NCI-H146 (cell line): ENCODE measurements at regions not wholly inside any gene's neighbourhood (a gene's known extent, or its start where the extent isn't known, plus 50 kb on each side); places are given as distances from the start of the nearest gene placed in this dataset.

ENCODE experiments used
- DNase-seq: peaks from one replicate; lab custom pipeline; 2025; lab: John Stamatoyannopoulos, UW

DNA sequence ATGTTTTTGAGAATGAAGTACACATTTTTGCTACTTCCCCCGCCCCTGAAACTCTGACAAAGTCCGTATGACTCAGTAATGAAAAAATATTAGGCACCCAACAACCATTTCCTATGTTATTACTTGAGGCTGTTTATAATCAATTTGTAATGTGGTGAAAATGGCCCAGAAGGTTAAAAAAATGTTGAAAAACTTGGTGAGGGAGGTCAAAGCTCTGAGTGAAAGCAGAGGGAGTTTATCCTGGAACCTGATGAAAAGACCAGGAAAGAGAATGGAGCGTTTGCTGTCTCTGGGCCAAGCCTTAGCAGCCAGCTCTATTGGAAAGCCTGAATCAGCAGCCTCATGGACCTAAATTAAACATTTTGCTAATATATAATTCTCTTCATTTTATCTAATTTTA is 367.7 kb upstream of the NEGR1 start:
- no peak for DNase-seq

GRCh38 chr1:72649211-72649888 is 367.0 kb upstream of the NEGR1 start:
- DNase-seq: no peak

DNA sequence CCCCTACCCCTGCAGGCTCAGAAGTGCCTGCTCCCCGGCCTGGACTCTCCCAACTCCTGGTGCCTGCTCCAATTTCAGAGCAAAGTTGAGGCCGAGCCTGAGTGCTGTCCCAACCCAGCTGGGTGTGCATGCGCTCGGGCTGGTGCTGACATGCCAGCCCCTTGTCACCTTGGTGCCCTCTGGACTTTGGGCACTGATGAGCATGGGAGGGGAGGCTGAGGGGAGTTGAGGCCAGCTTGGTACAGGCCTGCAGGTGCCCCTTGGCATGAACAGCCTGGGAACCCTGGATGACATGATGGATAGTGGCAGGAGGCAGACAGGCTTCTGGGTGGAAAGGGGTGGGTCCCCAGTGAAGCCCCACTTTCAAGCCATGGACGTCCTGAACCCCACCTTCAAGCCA is 366.1 kb upstream of the NEGR1 start:
- DNase-seq: no peak

DNA sequence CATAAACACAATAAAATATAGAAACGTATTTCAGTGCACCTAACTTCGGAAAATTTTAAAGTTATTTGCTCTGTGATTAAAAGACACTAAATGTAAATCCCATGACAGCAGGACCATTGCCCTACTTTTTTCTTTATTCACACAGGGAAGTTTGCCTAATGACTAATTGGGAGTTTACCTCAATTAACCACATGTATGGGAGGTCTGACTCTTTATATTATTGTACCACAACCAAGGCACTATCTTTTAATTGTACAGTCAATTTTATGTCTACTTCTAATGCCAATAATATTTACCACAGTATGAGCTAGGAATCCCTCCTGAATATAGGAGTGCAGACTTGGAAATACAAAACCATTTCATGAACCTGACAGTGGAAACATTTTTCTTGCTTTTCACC is 360.8 kb upstream of the NEGR1 start:
- DNase-seq: no peak

DNA sequence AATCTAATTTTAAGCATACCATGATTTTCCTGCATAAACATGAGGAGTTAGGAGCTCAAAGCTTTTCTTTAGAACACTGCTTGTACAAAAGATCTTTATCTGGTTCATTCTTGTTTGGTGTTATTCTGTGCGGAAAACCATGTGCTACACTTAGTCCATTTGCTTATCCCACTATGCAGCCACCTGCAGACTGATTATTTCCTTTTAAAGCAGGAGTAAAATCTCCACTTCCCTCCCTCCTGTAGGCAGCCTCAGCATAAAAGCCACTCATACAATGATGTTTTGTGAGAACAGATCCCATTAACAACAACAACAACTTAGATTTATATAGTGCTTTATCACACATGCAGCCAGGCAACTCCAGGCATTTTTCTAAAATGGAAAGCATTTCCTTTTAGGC is 355.3 kb upstream of the NEGR1 start:
- no peak for DNase-seq

DNA sequence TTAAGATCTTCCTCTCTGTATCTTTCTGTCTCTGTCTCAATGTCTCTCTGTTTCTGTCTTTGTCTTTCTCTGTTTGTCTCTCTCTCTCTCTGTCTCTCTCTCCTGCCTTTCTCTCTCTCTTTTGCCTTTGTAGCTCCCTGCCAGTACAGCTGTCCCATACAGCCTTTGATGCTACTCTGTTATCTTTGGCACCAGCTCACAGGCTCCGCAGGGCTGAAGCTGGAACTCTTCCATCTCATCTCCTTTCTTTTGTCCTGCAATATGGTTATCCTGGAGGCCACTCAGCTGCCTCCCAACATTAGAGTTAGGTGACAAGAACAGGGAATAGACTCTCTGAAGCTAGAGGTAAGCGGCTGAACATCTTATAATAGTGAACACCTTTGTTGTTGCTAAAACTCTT is 354.3 kb upstream of the NEGR1 start:
- DNase-seq: no peak

DNA sequence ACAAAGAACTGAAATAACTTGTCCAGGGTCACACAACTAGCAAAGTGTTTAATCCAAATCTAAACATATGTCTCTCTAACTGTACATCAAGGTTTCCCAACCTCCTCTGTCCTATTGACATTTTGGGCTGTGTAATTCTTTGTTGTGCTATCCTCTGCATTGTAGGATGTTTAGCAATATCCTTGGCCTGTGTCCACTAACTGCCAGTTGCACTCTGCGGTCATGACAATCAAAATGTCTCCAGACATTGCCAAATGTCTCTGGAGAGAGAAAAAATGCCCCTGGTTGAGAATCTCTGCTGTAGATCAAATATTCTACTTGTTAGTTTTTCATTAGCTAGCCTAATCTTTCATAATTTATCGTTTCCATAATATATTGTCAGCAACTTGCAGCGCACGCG is 353.4 kb upstream of the NEGR1 start:
- no peak for DNase-seq

DNA sequence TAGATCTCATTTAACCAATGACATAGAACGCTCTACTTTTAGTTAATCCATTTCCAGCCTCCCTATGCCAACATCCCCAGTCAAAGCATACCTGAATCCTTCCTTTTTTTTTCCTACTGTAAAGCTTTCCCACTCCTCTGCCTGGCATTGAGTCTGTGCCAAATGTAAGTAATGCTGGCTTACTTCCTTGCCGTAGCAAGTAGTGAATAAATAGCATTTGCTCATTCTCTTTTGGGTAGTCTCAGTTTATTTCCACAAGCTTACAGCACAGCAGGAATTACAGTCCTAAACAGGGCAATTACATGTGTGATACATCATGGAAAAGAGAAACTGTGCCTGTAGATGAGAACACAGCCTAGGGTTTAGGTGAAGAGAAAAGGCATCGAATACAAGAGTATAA is 352.6 kb upstream of the NEGR1 start:
- peak; percentile 2 for DNase-seq

GRCh38 chr1:72631449-72631848 is 349.1 kb upstream of the NEGR1 start:
- DNase-seq: no peak

- DNase-seq: peak; percentile 77
These were observed 341.0 kb upstream of the NEGR1 start for GRCh38 chr1:72623299-72623708.

GRCh38 chr1:72620453-72620852 is 338.1 kb upstream of the NEGR1 start:
- no peak for DNase-seq

GRCh38 chr1:72606216-72606810 is 324.0 kb upstream of the NEGR1 start:
- DNase-seq: no peak

- DNase-seq: no peak
These were observed 318.8 kb upstream of the NEGR1 start for GRCh38 chr1:72601035-72601674.

GRCh38 chr1:72586023-72586685 is 303.8 kb upstream of the NEGR1 start:
- no peak for DNase-seq

DNA sequence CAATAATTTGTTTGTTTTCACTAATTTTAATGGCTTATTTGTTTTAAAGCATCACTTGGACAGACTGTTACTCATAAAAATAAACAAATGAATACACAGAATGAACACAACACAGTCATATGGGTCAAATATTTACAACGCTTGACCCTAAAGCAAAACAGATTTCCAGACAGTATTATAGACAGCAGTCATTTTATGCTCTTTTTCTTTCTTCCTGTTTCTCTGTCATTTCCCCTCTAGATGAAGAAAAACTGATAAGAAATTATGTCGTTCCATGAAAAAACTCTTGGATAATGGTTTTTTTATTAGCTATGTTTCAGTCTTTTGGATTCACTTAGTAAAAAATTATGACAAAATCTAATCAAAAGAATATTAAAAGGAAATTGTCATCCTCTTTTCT is 297.3 kb upstream of the NEGR1 start:
- DNase-seq: no peak

DNA sequence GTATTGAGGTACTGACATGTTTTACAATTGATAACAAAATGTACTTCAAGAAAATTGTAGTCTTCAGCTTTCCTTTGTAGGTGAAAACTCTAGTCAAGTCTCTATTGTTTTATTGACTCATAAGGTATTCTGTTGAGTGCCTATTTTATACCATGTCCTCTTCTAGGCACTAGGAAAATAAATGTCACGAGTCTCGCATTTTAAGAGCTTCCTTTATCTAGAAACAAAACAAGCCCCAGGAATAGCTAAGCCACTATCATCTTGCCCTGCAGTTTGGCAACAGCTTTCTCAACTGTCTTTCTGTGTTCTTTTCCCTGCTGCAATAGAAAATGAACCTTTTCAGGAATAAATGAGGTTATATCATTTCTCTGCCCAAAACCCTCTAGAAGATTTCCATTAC is 288.5 kb upstream of the NEGR1 start:
- DNase-seq: no peak

DNA sequence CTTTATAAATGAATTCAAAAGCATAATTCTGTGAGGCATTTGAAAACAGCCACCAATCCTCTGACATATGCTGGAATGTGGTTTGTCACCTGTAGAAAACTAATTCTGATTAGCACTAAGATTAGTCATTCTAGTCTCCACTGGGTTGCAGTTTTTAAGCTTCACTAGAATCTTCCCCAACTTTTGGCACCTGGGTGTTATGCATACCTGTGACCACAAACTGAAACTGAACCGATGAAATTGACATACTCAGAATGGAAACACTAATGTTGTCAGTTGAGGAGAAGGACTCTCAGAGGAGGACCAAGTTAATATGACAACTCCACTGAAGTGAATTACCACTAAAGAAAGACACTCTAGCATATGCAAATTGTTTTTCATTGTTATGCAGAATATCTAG is 285.8 kb upstream of the NEGR1 start:
- DNase-seq: no peak

DNA sequence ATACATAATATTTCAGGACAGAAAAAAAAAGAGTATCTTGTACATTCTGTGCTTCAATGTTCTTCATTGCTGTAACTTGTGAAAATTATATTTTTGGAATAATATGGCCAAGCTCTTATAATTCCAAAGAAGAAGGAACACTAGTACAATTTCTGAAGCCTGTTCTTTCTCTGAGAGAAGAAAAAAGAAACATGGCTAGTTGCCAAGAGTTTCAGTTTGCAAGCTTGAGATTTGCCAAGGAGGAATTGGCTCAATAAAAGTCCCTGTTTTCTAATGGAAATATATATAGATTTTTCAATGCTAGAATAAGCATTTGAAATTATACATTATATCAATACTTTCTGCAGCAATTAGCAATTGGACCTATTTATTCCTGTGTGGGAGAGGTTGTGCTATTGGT is 285.2 kb upstream of the NEGR1 start:
- DNase-seq: no peak

DNA sequence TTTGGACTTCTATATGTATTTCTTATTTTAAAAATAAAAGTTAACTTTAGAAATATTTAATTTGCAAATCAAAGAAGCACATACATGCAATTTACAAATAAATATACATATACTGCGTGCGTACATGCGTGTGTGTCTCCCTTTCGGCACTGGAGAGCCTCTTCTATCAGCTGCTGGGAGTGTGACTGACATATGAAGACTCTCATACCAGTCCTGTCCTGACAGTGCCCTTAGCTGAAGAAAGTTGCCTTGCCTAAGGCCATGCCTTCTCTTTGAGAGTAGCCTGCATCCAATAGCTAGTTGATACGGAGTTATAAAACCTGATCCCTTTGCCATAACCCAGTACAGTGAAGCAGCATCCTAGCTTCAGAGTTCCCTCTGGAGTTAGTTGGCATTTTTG is 282.4 kb upstream of the NEGR1 start:
- DNase-seq: no peak

- DNase-seq: no peak
These were observed 275.2 kb upstream of the NEGR1 start for GRCh38 chr1:72557446-72558049.

DNA sequence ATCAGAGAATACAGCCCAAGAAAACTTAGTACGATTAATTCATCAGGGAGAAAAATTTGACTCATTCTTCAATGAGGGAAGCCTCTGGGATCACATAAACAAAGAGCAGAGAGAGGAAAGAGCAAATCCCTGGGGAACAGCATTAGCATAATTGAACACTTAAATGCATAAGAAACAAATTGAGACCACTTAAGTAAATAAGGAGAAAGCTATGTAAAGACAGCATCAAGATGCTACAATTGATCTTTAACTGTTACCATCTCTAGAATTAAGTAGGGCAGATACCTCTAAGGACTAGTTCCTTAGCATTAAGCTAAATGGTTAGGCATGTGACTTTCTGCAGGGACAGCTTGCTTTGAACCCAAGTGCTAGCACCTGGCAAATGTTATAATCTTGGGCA is 265.1 kb upstream of the NEGR1 start:
- DNase-seq: peak; percentile 27

DNA sequence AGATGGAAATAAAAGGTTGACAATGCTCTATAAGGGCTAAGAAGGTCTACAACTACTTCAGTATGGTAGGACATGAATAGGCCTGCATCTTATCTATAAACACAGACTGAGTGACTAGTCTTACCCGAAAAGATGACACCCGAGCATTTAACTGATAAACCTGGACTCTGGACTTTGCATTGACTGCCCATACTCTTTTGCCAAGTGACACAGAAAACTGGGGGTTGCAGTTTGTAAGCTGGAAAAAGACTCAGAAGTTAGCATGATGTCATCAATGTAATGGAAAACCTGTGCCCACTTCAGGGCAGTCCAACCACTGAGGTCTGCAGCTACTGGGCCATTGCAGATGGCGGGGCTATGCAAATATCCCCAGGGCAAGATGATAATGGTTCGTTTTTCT is 258.3 kb upstream of the NEGR1 start:
- no peak for DNase-seq

- no peak for DNase-seq
These were observed 253.1 kb upstream of the NEGR1 start for GRCh38 chr1:72535470-72535869.
